ENCODE measurements at regions not wholly inside any gene's neighbourhood (a gene's known extent, or its start where the extent isn't known, plus 50 kb on each side); places are given as distances from the start of the nearest gene placed in this dataset.

GRCh38 chr2:181341855-181342600 is 115.2 kb upstream of the ITGA4 start:
- DNase-seq (ENCODE audit: low read depth, low spot score): no peak

GRCh38 chr2:181348107-181348837 is 108.9 kb upstream of the ITGA4 start:
- no peak for DNase-seq (ENCODE audit: low read depth, low spot score)

- DNase-seq (ENCODE audit: low read depth, low spot score): no peak
Observed at GRCh38 chr2:181352158-181352557, 105.0 kb upstream of the ITGA4 start.

GRCh38 chr2:181354626-181355025 is 102.6 kb upstream of the ITGA4 start:
- DNase-seq (ENCODE audit: low read depth, low spot score): no peak

- DNase-seq (ENCODE audit: low read depth, low spot score): no peak
Observed at GRCh38 chr2:181356526-181357130, 100.6 kb upstream of the ITGA4 start.

- DNase-seq (ENCODE audit: low read depth, low spot score): no peak
Observed at GRCh38 chr2:181357979-181358378, 99.2 kb upstream of the ITGA4 start.

GRCh38 chr2:181362561-181362960 is 94.6 kb upstream of the ITGA4 start:
- no peak for DNase-seq (ENCODE audit: low read depth, low spot score)

GRCh38 chr2:181363164-181363563 is 94.0 kb upstream of the ITGA4 start:
- DNase-seq (ENCODE audit: low read depth, low spot score): no peak

- DNase-seq (ENCODE audit: low read depth, low spot score): no peak
Observed at GRCh38 chr2:181364492-181365170, 92.6 kb upstream of the ITGA4 start.

GRCh38 chr2:181366675-181367175 is 90.5 kb upstream of the ITGA4 start:
- no peak for DNase-seq (ENCODE audit: low read depth, low spot score)

- DNase-seq (ENCODE audit: low read depth, low spot score): no peak
Observed at GRCh38 chr2:181367411-181367810, 89.8 kb upstream of the ITGA4 start.

GRCh38 chr2:181367906-181368435 is 89.2 kb upstream of the ITGA4 start:
- no peak for DNase-seq (ENCODE audit: low read depth, low spot score)

- no peak for DNase-seq (ENCODE audit: low read depth, low spot score)
Observed at GRCh38 chr2:181370126-181370525, 87.1 kb upstream of the ITGA4 start.

- no peak for DNase-seq (ENCODE audit: low read depth, low spot score)
Observed at GRCh38 chr2:181371195-181371594, 86.0 kb upstream of the ITGA4 start.

GRCh38 chr2:181371782-181372645 is 85.2 kb upstream of the ITGA4 start:
- no peak for DNase-seq (ENCODE audit: low read depth, low spot score)

- no peak for DNase-seq (ENCODE audit: low read depth, low spot score)
Observed at GRCh38 chr2:181372646-181373040, 84.5 kb upstream of the ITGA4 start.

GRCh38 chr2:181374781-181375675 is 82.2 kb upstream of the ITGA4 start:
- DNase-seq (ENCODE audit: low read depth, low spot score): no peak

GRCh38 chr2:181376442-181376841 is 80.7 kb upstream of the ITGA4 start:
- DNase-seq (ENCODE audit: low read depth, low spot score): no peak

- DNase-seq (ENCODE audit: low read depth, low spot score): no peak
Observed at GRCh38 chr2:181376999-181377398, 80.2 kb upstream of the ITGA4 start.

GRCh38 chr2:181378491-181378890 is 78.7 kb upstream of the ITGA4 start:
- DNase-seq (ENCODE audit: low read depth, low spot score): no peak
